ENCODE measurements at regions not wholly inside any gene's neighbourhood (a gene's known extent, or its start where the extent isn't known, plus 50 kb on each side); places are given as distances from the start of the nearest gene placed in this dataset.

GRCh38 chr4:36461344-36461743 lies 179.9 kb downstream of the DTHD1 start:
- H3K36me3 Mint-ChIP-seq: no peaks in the 10 kb centered on the region
- ATAC-seq (replicated peaks): no peak
- no peaks in the 10 kb centered on the region for H3K4me1 Mint-ChIP-seq

GRCh38 chr4:36467670-36468069 lies 186.3 kb downstream of the DTHD1 start:
- no peak overlapping the region for H3K27ac Mint-ChIP-seq
- DNase-seq (no peak), ATAC-seq (replicated peaks) (no peak)
- no peak overlapping the region for H3K4me3 Mint-ChIP-seq
- peaks cover 0 to 4% of the 10 kb centered on the region in 2 donors for H3K27me3 Mint-ChIP-seq
- no peaks in the 10 kb centered on the region for H3K9me3 Mint-ChIP-seq
- H3K4me1 Mint-ChIP-seq: no peaks in the 10 kb centered on the region
- no peaks in the 10 kb centered on the region for H3K36me3 Mint-ChIP-seq

More at GRCh38 chr4:36461344-36461743, 179.9 kb downstream of the DTHD1 start:
- Mint-ChIP-seq H3K27me3 (no peaks in the 10 kb centered on the region), H3K9me3 (peaks cover 0 to 3% of the 10 kb centered on the region in 2 donors), H3K27ac (no peak overlapping the region), H3K4me3 (no peak overlapping the region)
- no peak for DNase-seq

- H3K4me3 Mint-ChIP-seq: no peak overlapping the region
- ATAC-seq (replicated peaks): no peak
- H3K27ac Mint-ChIP-seq: no peak overlapping the region
Observed at GRCh38 chr4:36471903-36472302, 190.5 kb downstream of the DTHD1 start.

GRCh38 chr4:36476135-36476534 lies 194.7 kb downstream of the DTHD1 start:
- H3K27me3 Mint-ChIP-seq: peaks cover 0 to 3% of the 10 kb centered on the region in 2 donors
- H3K4me1 Mint-ChIP-seq: no peaks in the 10 kb centered on the region
- H3K9me3 Mint-ChIP-seq: peaks cover 0 to 1% of the 10 kb centered on the region in 2 donors
- no peaks in the 10 kb centered on the region for H3K36me3 Mint-ChIP-seq
- H3K27ac Mint-ChIP-seq: no peak overlapping the region
- DNase-seq (no peak), ATAC-seq (replicated peaks) (no peak)
- no peak overlapping the region for H3K4me3 Mint-ChIP-seq

More at GRCh38 chr4:36471903-36472302, 190.5 kb downstream of the DTHD1 start:
- H3K9me3 Mint-ChIP-seq: no peaks in the 10 kb centered on the region
- H3K36me3 Mint-ChIP-seq: no peaks in the 10 kb centered on the region
- no peak for DNase-seq
- H3K27me3 Mint-ChIP-seq: no peaks in the 10 kb centered on the region
- H3K4me1 Mint-ChIP-seq: no peaks in the 10 kb centered on the region

- Mint-ChIP-seq H3K36me3 (no peaks in the 10 kb centered on the region), H3K27ac (no peak overlapping the region), H3K4me1 (no peaks in the 10 kb centered on the region), H3K9me3 (peaks cover 0 to 1% of the 10 kb centered on the region in 2 donors), H3K4me3 (no peak overlapping the region), H3K27me3 (peaks cover 0 to 3% of the 10 kb centered on the region in 2 donors)
- ATAC-seq (replicated peaks) (no peak), DNase-seq (no peak)
Observed at GRCh38 chr4:36477861-36478260, 196.4 kb downstream of the DTHD1 start.

GRCh38 chr4:36485885-36486284 lies 204.5 kb downstream of the DTHD1 start:
- Mint-ChIP-seq H3K4me1 (no peaks in the 10 kb centered on the region), H3K27ac (no peak overlapping the region), H3K27me3 (peaks cover 0 to 6% of the 10 kb centered on the region in 2 donors), H3K9me3 (no peaks in the 10 kb centered on the region), H3K36me3 (no peaks in the 10 kb centered on the region), H3K4me3 (no peak overlapping the region)
- DNase-seq: no peak
- no peak for ATAC-seq (replicated peaks)

- DNase-seq: no peak
- H3K27ac Mint-ChIP-seq: no peak overlapping the region
- no peak for ATAC-seq (replicated peaks)
Observed at GRCh38 chr4:36489798-36490197, 208.4 kb downstream of the DTHD1 start.

GRCh38 chr4:36492041-36492440 lies 210.6 kb downstream of the DTHD1 start:
- H3K27ac Mint-ChIP-seq: no peak overlapping the region
- DNase-seq (no peak), ATAC-seq (replicated peaks) (no peak)
- H3K36me3 Mint-ChIP-seq: no peaks in the 10 kb centered on the region
- no peak overlapping the region for H3K4me3 Mint-ChIP-seq
- H3K9me3 Mint-ChIP-seq: peaks cover 0 to 2% of the 10 kb centered on the region in 2 donors
- no peaks in the 10 kb centered on the region for H3K27me3 Mint-ChIP-seq
- no peaks in the 10 kb centered on the region for H3K4me1 Mint-ChIP-seq

More at GRCh38 chr4:36489798-36490197, 208.4 kb downstream of the DTHD1 start:
- no peaks in the 10 kb centered on the region for H3K4me1 Mint-ChIP-seq
- H3K4me3 Mint-ChIP-seq: no peak overlapping the region
- H3K27me3 Mint-ChIP-seq: no peaks in the 10 kb centered on the region
- no peaks in the 10 kb centered on the region for H3K36me3 Mint-ChIP-seq
- H3K9me3 Mint-ChIP-seq: peaks cover 0 to 2% of the 10 kb centered on the region in 2 donors

- H3K4me1 Mint-ChIP-seq: no peaks in the 10 kb centered on the region
- no peaks in the 10 kb centered on the region for H3K27me3 Mint-ChIP-seq
- H3K9me3 Mint-ChIP-seq: peaks cover 0 to 2% of the 10 kb centered on the region in 2 donors
- H3K27ac Mint-ChIP-seq: no peak overlapping the region
- no peak for ATAC-seq (replicated peaks)
- H3K4me3 Mint-ChIP-seq: no peak overlapping the region
- no peaks in the 10 kb centered on the region for H3K36me3 Mint-ChIP-seq
- DNase-seq: no peak
Observed at GRCh38 chr4:36492590-36492989, 211.2 kb downstream of the DTHD1 start.

GRCh38 chr4:36493251-36493650 lies 211.8 kb downstream of the DTHD1 start:
- no peak for DNase-seq
- H3K4me3 Mint-ChIP-seq: no peak overlapping the region
- H3K27ac Mint-ChIP-seq: no peak overlapping the region
- H3K36me3 Mint-ChIP-seq: no peaks in the 10 kb centered on the region
- peaks cover 0 to 2% of the 10 kb centered on the region in 2 donors for H3K9me3 Mint-ChIP-seq
- no peaks in the 10 kb centered on the region for H3K27me3 Mint-ChIP-seq
- H3K4me1 Mint-ChIP-seq: no peaks in the 10 kb centered on the region
- ATAC-seq (replicated peaks): no peak

- no peak overlapping the region for H3K27ac Mint-ChIP-seq
- no peaks in the 10 kb centered on the region for H3K27me3 Mint-ChIP-seq
- DNase-seq (no peak), ATAC-seq (replicated peaks) (no peak)
- no peak overlapping the region for H3K4me3 Mint-ChIP-seq
- H3K4me1 Mint-ChIP-seq: no peaks in the 10 kb centered on the region
- peaks cover 0 to 2% of the 10 kb centered on the region in 2 donors for H3K9me3 Mint-ChIP-seq
- no peaks in the 10 kb centered on the region for H3K36me3 Mint-ChIP-seq
Observed at GRCh38 chr4:36494016-36494415, 212.6 kb downstream of the DTHD1 start.

GRCh38 chr4:36494747-36495146 lies 213.3 kb downstream of the DTHD1 start:
- H3K4me3 Mint-ChIP-seq: no peak overlapping the region
- no peak overlapping the region for H3K27ac Mint-ChIP-seq

GRCh38 chr4:36502350-36502749 lies 220.9 kb downstream of the DTHD1 start:
- DNase-seq (no peak), ATAC-seq (replicated peaks) (no peak)
- no peak overlapping the region for H3K4me3 Mint-ChIP-seq
- no peaks in the 10 kb centered on the region for H3K9me3 Mint-ChIP-seq
- no peak overlapping the region for H3K27ac Mint-ChIP-seq
- peaks cover 0 to 5% of the 10 kb centered on the region in 2 donors for H3K27me3 Mint-ChIP-seq
- no peaks in the 10 kb centered on the region for H3K4me1 Mint-ChIP-seq
- H3K36me3 Mint-ChIP-seq: no peaks in the 10 kb centered on the region

More at GRCh38 chr4:36494747-36495146, 213.3 kb downstream of the DTHD1 start:
- H3K9me3 Mint-ChIP-seq: peaks cover 0 to 2% of the 10 kb centered on the region in 2 donors
- no peaks in the 10 kb centered on the region for H3K27me3 Mint-ChIP-seq
- ATAC-seq (replicated peaks): no peak
- no peak for DNase-seq
- H3K4me1 Mint-ChIP-seq: no peaks in the 10 kb centered on the region
- no peaks in the 10 kb centered on the region for H3K36me3 Mint-ChIP-seq

- no peak overlapping the region for H3K4me3 Mint-ChIP-seq
- no peaks in the 10 kb centered on the region for H3K27me3 Mint-ChIP-seq
- no peaks in the 10 kb centered on the region for H3K4me1 Mint-ChIP-seq
- peaks cover 0 to 3% of the 10 kb centered on the region in 2 donors for H3K9me3 Mint-ChIP-seq
- no peak overlapping the region for H3K27ac Mint-ChIP-seq
- no peaks in the 10 kb centered on the region for H3K36me3 Mint-ChIP-seq
- DNase-seq (no peak), ATAC-seq (replicated peaks) (no peak)
Observed at GRCh38 chr4:36508394-36508793, 227.0 kb downstream of the DTHD1 start.

GRCh38 chr4:36509845-36510244 lies 228.4 kb downstream of the DTHD1 start:
- no peaks in the 10 kb centered on the region for H3K27me3 Mint-ChIP-seq
- no peaks in the 10 kb centered on the region for H3K4me1 Mint-ChIP-seq
- H3K36me3 Mint-ChIP-seq: no peaks in the 10 kb centered on the region
- DNase-seq (no peak), ATAC-seq (replicated peaks) (no peak)
- H3K27ac Mint-ChIP-seq: no peak overlapping the region
- no peak overlapping the region for H3K4me3 Mint-ChIP-seq
- H3K9me3 Mint-ChIP-seq: peaks cover 0 to 3% of the 10 kb centered on the region in 2 donors

GRCh38 chr4:36511785-36512184 lies 230.4 kb downstream of the DTHD1 start:
- peaks cover 0 to 3% of the 10 kb centered on the region in 2 donors for H3K9me3 Mint-ChIP-seq
- DNase-seq (no peak), ATAC-seq (replicated peaks) (no peak)
- no peak overlapping the region for H3K27ac Mint-ChIP-seq
- no peaks in the 10 kb centered on the region for H3K27me3 Mint-ChIP-seq
- no peaks in the 10 kb centered on the region for H3K4me1 Mint-ChIP-seq
- H3K36me3 Mint-ChIP-seq: no peaks in the 10 kb centered on the region
- H3K4me3 Mint-ChIP-seq: no peak overlapping the region
